ENCODE measurements at regions not wholly inside any gene's neighbourhood (a gene's known extent, or its start where the extent isn't known, plus 50 kb on each side); places are given as distances from the start of the nearest gene placed in this dataset.

DNA sequence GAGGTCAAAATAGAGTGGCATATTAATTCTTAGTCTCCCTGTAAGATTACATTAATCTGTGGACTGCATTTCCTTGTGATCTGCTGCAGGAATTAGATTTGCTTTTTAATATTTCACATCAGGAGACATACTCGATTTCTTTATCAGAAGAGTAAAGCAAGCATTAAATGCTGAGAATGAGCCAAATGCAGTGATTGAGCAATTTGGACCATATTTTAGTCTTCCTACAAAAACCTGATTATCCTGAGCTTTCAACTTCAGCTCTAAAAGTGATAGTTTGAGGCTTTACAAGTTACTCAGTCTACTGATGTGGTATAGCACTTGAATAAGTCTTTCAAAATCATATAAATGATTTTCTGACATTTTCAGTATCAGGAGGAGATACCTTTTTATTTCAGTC is 774.3 kb upstream of the RAB6C start:
- POLR2A ChIA-PET = no interaction called here
- DNase-seq (ENCODE audit: low read depth, low spot score) = no peak
- CTCF ChIA-PET = no interaction called here
- TF ChIP-seq, protein P1, sequence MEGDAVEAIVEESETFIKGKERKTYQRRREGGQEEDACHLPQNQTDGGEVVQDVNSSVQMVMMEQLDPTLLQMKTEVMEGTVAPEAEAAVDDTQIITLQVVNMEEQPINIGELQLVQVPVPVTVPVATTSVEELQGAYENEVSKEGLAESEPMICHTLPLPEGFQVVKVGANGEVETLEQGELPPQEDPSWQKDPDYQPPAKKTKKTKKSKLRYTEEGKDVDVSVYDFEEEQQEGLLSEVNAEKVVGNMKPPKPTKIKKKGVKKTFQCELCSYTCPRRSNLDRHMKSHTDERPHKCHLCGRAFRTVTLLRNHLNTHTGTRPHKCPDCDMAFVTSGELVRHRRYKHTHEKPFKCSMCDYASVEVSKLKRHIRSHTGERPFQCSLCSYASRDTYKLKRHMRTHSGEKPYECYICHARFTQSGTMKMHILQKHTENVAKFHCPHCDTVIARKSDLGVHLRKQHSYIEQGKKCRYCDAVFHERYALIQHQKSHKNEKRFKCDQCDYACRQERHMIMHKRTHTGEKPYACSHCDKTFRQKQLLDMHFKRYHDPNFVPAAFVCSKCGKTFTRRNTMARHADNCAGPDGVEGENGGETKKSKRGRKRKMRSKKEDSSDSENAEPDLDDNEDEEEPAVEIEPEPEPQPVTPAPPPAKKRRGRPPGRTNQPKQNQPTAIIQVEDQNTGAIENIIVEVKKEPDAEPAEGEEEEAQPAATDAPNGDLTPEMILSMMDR (IDR thresholded peaks at IDR 0.05; ENCODE audit: insufficient read depth, low read length, missing control alignments) = no peak
- H3K4me3 ChIP-seq (ENCODE audit: low read depth, low read length) = no peak overlapping the region

DNA sequence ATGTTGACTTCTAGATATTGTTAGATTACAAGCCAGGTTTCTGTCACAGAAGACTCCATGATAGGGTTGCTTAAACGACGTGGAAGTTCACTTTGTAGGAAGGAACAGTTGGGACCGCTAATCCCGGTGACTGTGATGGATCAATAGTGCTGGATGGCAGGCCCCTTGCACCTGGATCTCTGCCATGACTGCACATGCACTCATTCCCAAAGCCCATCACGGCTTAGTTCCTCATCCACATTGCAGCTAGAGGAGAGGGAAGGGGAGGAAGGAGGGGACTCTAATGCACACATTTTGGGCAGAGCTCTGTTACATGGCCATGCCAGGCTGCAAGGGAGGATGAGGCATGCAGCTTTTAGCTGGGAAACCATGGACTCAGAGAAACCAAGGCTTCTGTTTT is 773.7 kb upstream of the RAB6C start:
- ChIA-PET CTCF (no interaction called here), POLR2A (no interaction called here)
- TF ChIP-seq, protein P1 (IDR thresholded peaks at IDR 0.05; ENCODE audit: insufficient read depth, low read length, missing control alignments) = no peak

DNA sequence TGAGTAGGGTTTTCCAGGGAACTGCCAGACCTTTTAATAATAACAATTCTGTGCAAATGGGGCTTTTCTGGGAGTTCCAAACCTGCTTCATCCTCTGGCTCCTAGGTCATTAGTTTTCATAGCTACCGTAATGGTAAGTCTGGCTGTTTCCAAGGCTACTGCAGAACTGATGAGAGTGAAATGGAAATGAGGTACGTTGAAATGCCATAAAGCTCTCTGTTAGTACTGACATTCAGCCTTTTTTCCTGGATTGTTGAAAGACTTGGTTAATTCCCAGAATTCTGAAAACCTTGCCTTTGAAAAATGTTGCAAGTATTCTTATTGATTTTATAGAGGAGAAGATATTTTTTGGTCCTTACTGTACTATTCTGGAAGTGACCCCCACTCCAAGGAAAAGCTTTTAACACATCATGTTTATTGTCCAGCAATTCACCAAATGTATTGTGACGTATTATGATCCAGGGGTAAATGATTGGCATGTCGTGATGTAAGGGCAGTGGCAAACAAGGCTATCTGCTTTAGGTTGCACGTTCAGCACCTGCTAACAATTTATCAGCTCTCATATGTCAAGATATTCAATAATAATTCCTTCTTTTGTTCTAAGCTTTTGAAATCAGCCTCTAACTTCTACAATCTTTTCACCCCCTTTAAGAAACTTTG is 767.0 kb upstream of the RAB6C start:
- TF ChIP-seq, protein P1 (IDR thresholded peaks at IDR 0.05; ENCODE audit: insufficient read depth, low read length, missing control alignments) = no peak
- ChIA-PET CTCF (no interaction called here), POLR2A (no interaction called here)
- no peak overlapping the region for H3K4me3 ChIP-seq (ENCODE audit: low read depth, low read length)
- no peak for DNase-seq (ENCODE audit: low read depth, low spot score)

More for the DNA sequence above, 773.7 kb upstream of the RAB6C start:
- no peak overlapping the region for H3K4me3 ChIP-seq (ENCODE audit: low read depth, low read length)
- DNase-seq (ENCODE audit: low read depth, low spot score) = no peak

DNA sequence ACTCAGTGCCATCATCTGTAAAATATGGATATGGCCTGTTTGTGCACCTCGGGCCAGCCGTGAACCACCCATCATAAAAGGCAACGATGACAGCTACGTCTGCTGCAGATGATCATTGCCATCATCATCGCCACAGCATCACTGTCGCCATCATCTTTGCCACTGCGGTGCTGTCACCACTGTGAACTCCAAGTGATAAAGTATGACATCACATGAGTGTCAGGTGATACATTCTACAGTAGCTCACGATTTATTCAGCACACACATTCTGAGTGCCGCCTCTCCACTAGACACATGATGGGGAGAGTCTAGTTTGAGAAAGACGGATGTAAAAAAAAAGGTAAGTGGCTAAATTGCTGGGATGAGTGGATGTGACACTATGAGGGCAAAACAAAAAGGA is 755.4 kb upstream of the RAB6C start:
- TF ChIP-seq, protein P1 (IDR thresholded peaks at IDR 0.05; ENCODE audit: insufficient read depth, low read length, missing control alignments) = no peak
- ChIA-PET CTCF (no interaction called here), POLR2A (no interaction called here)
- H3K4me3 ChIP-seq (ENCODE audit: low read depth, low read length) = no peak overlapping the region
- no peak for DNase-seq (ENCODE audit: low read depth, low spot score)

DNA sequence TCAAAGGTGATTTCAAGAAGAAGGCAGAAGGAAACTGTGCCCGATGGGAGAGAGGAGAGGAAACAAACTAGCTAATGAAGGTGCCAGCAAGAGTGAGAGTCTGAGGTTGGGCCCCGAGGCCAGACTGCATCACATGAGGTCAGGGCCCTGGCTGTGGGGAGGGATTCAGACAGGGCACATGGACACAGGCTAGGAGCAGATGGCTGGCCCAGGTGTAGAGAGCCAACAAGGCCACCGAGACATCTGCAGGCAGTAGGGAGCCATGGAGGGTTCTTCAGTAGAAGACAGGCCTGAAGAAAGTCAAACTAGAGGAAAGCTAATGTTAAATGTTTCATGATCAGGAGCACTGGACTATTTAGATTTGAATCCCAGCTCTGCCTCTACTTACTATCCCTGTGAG is 755.0 kb upstream of the RAB6C start:
- no peak for DNase-seq (ENCODE audit: low read depth, low spot score)
- POLR2A ChIA-PET = no interaction called here
- no peak overlapping the region for H3K4me3 ChIP-seq (ENCODE audit: low read depth, low read length)
- TF ChIP-seq, protein P1 (IDR thresholded peaks at IDR 0.05; ENCODE audit: insufficient read depth, low read length, missing control alignments) = no peak
- CTCF ChIA-PET = no interaction called here

DNA sequence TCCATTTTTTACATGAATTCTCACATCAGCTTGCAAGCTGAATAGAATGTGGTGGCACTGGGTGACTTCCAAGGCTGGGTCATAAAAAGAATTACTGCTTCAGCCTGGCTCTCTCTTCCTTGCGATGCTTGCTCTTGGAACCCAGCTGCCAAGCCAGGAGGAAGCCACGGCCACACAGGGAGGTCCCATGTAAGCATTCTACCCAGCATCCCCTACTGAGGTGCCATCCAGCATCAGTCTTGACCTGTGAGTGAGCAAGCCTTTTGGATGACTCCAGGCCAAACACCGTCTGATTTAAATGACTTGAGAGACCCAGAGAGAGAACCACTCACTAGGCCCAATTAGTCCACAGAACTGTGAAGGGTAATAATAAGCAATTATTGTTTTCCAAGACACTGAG is 750.3 kb upstream of the RAB6C start:
- CTCF ChIA-PET = no interaction called here
- POLR2A ChIA-PET = no interaction called here
- H3K4me3 ChIP-seq (ENCODE audit: low read depth, low read length) = no peak overlapping the region
- TF ChIP-seq, protein P1 (IDR thresholded peaks at IDR 0.05; ENCODE audit: insufficient read depth, low read length, missing control alignments) = no peak
- DNase-seq (ENCODE audit: low read depth, low spot score) = no peak

Data from AG04449 (cell line).